H9 (cell line): ENCODE measurements at regions not wholly inside any gene's neighbourhood (a gene's known extent, or its start where the extent isn't known, plus 50 kb on each side); places are given as distances from the start of the nearest gene placed in this dataset.
A peak's percentile ranks its signal among the peaks of the same experiment; 100 is the strongest.
"Not testable (repeated sequence)": the region's sequence is repeated elsewhere in the genome, so short reads cannot be mapped to it uniquely, and the experiment has no call there.

ENCODE experiments used
- DNase-seq: peaks from one replicate; pipeline ENCODE4 v3.0.0-alpha.2; 2017
- H2AFZ ChIP-seq: one replicate; pipeline ENCODE4 v1.6.1; 2013; ENCODE audit warnings: mild to moderate bottlenecking, low read length, control low read depth, moderate library complexity
- H2AK5ac ChIP-seq: 2 replicates; pipeline ENCODE4 v1.6.1; 2013; ENCODE audit warnings: low read length, control low read depth, mixed read lengths; ENCODE audit not compliant: insufficient read length
- H2BK120ac ChIP-seq: one replicate; pipeline ENCODE4 v1.6.1; 2013; ENCODE audit warnings: low read depth, mild to moderate bottlenecking, low read length, control low read depth, inconsistent platforms; ENCODE audit not compliant: poor library complexity, severe bottlenecking
- H2BK12ac ChIP-seq: 2 replicates; pipeline ENCODE4 v1.6.1; 2013; ENCODE audit warnings: low read length, control low read depth, mixed read lengths, low read depth; ENCODE audit not compliant: insufficient read length
- H2BK15ac ChIP-seq: 2 replicates; pipeline ENCODE4 v1.6.1; 2013; ENCODE audit warnings: low read depth, low read length, control low read depth
- H2BK20ac ChIP-seq: one replicate; pipeline ENCODE4 v1.6.1; 2013; ENCODE audit warnings: low read depth, mild to moderate bottlenecking, low read length, control low read depth, inconsistent platforms; ENCODE audit not compliant: poor library complexity, severe bottlenecking
- H2BK5ac ChIP-seq: 2 replicates; pipeline ENCODE4 v1.6.1; 2013; ENCODE audit warnings: low read length, control low read depth, mixed read lengths; ENCODE audit not compliant: insufficient read length
- H3K14ac ChIP-seq: 2 replicates; pipeline ENCODE4 v1.6.1; 2013; ENCODE audit warnings: low read length, control low read depth; ENCODE audit not compliant: insufficient read depth
- H3K18ac ChIP-seq: 2 replicates; pipeline ENCODE4 v1.6.1; 2013; ENCODE audit warnings: low read depth, mild to moderate bottlenecking, mixed read lengths, low read length, control low read depth; ENCODE audit not compliant: insufficient read length
- H3K23ac ChIP-seq: 2 replicates; pipeline ENCODE4 v1.6.1; 2013; ENCODE audit warnings: low read length, control low read depth, mixed read lengths, low read depth; ENCODE audit not compliant: insufficient read length
- H3K23me2 ChIP-seq: 2 replicates; pipeline ENCODE4 v1.6.1; 2013; ENCODE audit warnings: low read depth, mild to moderate bottlenecking, mixed read lengths, low read length, control low read depth; ENCODE audit not compliant: insufficient read length, poor library complexity, severe bottlenecking
- H3K27ac ChIP-seq: 2 replicates; pipeline ENCODE4 v1.5.1; 2013; ENCODE audit warnings: low read length, control low read depth, mixed read lengths, low read depth; ENCODE audit not compliant: insufficient read length
- H3K27me3 ChIP-seq: 2 replicates; pipeline ENCODE4 v1.6.1; 2013; ENCODE audit warnings: low read length, control low read depth, inconsistent platforms; ENCODE audit not compliant: insufficient read depth
- H3K4ac ChIP-seq: 2 replicates; pipeline ENCODE4 v1.6.1; 2013; ENCODE audit warnings: low read depth, mild to moderate bottlenecking, control low read depth, inconsistent platforms, low read length, moderate library complexity
- H3K4me1 ChIP-seq: 2 replicates; pipeline ENCODE4 v1.6.1; 2013; ENCODE audit warnings: low read length, control low read depth, inconsistent platforms; ENCODE audit not compliant: insufficient read depth
- H3K4me2 ChIP-seq: 2 replicates; pipeline ENCODE4 v1.6.1; 2013; ENCODE audit warnings: low read length, control low read depth, mixed read lengths; ENCODE audit not compliant: insufficient read length, insufficient read depth
- H3K56ac ChIP-seq: 2 replicates; pipeline ENCODE4 v1.6.1; 2013; ENCODE audit warnings: low read depth, mild to moderate bottlenecking, mixed read lengths, low read length, control low read depth; ENCODE audit not compliant: insufficient read length
- H3K79me1 ChIP-seq: 2 replicates; pipeline ENCODE4 v1.6.1; 2013; ENCODE audit warnings: low read depth, mild to moderate bottlenecking, moderate library complexity, low read length, control low read depth, inconsistent platforms; ENCODE audit not compliant: insufficient read depth, poor library complexity, severe bottlenecking
- H3K79me2 ChIP-seq: 2 replicates; pipeline ENCODE4 v1.6.1; 2013; ENCODE audit warnings: low read length, control low read depth, inconsistent platforms; ENCODE audit not compliant: insufficient read depth
- H3K9ac ChIP-seq: 2 replicates; pipeline ENCODE4 v1.6.1; 2013; ENCODE audit warnings: low read length, control low read depth, mixed read lengths; ENCODE audit not compliant: insufficient read length; ENCODE audit errors: extremely low read depth
- H3K9me3 ChIP-seq: one replicate; pipeline ENCODE4 v1.6.1; 2013; ENCODE audit warnings: low read depth, low read length, inconsistent platforms; ENCODE audit not compliant: control insufficient read depth
- H3T11ph ChIP-seq: one replicate; pipeline ENCODE4 v1.6.1; 2013; ENCODE audit warnings: mild to moderate bottlenecking, low read length, control low read depth, inconsistent platforms
- H4K20me1 ChIP-seq: one replicate; pipeline ENCODE4 v1.6.1; 2013; ENCODE audit not compliant: control insufficient read depth, insufficient read length, insufficient read depth
- H4K5ac ChIP-seq: 2 replicates; pipeline ENCODE4 v1.6.1; 2013; ENCODE audit warnings: low read depth, mild to moderate bottlenecking, mixed read lengths, low read length, control low read depth; ENCODE audit not compliant: insufficient read length
- H4K8ac ChIP-seq: replicated peaks from 2 replicates; pipeline ENCODE4 v1.6.1; 2013; ENCODE audit warnings: low read length, control low read depth, mixed read lengths, low read depth; ENCODE audit not compliant: insufficient read length
- H4K91ac ChIP-seq: 2 replicates; pipeline ENCODE4 v1.6.1; 2013; ENCODE audit warnings: low read depth, mild to moderate bottlenecking, moderate library complexity, mixed read lengths, low read length, control low read depth; ENCODE audit not compliant: insufficient read length
- H3K27ac Mint-ChIP-seq, 3 experiments: 2 replicates in 2 of 3; 3 replicates in 1 of 3; pipeline ENCODE4 v1.8.0; 2020 to 2021; ENCODE audit warnings: mixed read lengths in 3 of 3, mild to moderate bottlenecking in 1 of 3, moderate library complexity in 1 of 3
- H3K27me3 Mint-ChIP-seq: 2 replicates; pipeline ENCODE4 v1.8.0; 2021; ENCODE audit warnings: low read depth, mild to moderate bottlenecking, moderate library complexity, mixed read lengths
- H3K36me3 Mint-ChIP-seq, 3 experiments: 2 replicates in 2 of 3; 3 replicates in 1 of 3; pipeline ENCODE4 v1.8.0; 2020 to 2021; ENCODE audit warnings: low read depth in 3 of 3, mixed read lengths in 3 of 3; ENCODE audit not compliant: insufficient read depth in 1 of 3
- H3K4me1 Mint-ChIP-seq, 2 experiments: 2 replicates each; pipeline ENCODE4 v1.8.0; 2020; ENCODE audit warnings: mixed read lengths in 2 of 2
- H3K4me3 Mint-ChIP-seq, 2 experiments: 2 replicates in 1 of 2; 3 replicates in 1 of 2; pipeline ENCODE4 v1.8.0; 2020 to 2021; ENCODE audit warnings: mild to moderate bottlenecking in 2 of 2, mixed read lengths in 2 of 2, moderate library complexity in 1 of 2
- H3K9me3 Mint-ChIP-seq, 2 experiments: 2 replicates in 1 of 2; 3 replicates in 1 of 2; pipeline ENCODE4 v1.8.0; 2020; ENCODE audit warnings: mild to moderate bottlenecking in 2 of 2, mixed read lengths in 2 of 2, moderate library complexity in 1 of 2
- WGBS: extraction: QIAGEN DNeasy Blood & Tissue Kit; methylation state at CpG from one replicate; pipeline ENCODE4 v1.1.7; 2013; ENCODE audit warnings: missing lambda C conversion rate, low lambda C conversion rate, mixed read lengths; ENCODE audit not compliant: insufficient read length; ENCODE audit errors: extremely low coverage; 5-methylcytosine and 5-hydroxymethylcytosine counted together
- TF ChIP-seq, protein P1 (sequence below): fragments of 200-600 bp; sonication (generic); conservative IDR thresholded peaks from 3 replicates; pipeline ENCODE4 v1.8.0; 2021; ENCODE audit warnings: antibody characterized with exemption, mild to moderate bottlenecking

DNA sequence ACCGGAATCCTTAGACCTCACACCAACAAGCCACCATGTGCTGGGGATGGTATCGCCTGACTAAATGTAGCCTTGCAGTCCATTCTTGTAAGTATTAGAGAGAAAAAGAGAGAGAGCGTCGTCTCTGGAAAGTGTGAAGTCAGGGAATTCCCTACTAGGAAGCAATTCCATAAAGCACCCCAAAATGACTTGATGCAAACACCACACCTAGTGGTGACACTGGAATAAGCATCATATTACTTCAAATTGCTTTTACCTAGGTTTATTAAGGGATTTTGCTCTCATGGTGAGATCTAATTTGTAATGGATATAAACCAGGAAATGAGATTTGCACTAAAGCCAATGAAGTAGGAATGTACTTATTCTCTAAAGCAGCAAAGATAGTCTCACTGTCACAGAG lies 111.4 kb upstream of the METTL9 start:
- not testable (repeated sequence) for H2BK20ac ChIP-seq, H3K79me2 ChIP-seq, H3K23me2 ChIP-seq, H3K79me1 ChIP-seq, H3K27ac Mint-ChIP-seq, H3T11ph ChIP-seq, H2BK5ac ChIP-seq, H3K4ac ChIP-seq, H3K56ac ChIP-seq, H3K27me3 Mint-ChIP-seq, H3K9ac ChIP-seq, H4K20me1 ChIP-seq, H3K4me2 ChIP-seq, H3K18ac ChIP-seq, H4K5ac ChIP-seq, H3K14ac ChIP-seq, H3K36me3 Mint-ChIP-seq, H3K9me3 ChIP-seq, H4K8ac ChIP-seq, H4K91ac ChIP-seq, DNase-seq, H3K4me3 Mint-ChIP-seq, H2AFZ ChIP-seq, H2BK15ac ChIP-seq, H2AK5ac ChIP-seq, H3K23ac ChIP-seq, H2BK120ac ChIP-seq, H3K27me3 ChIP-seq, H3K4me1 Mint-ChIP-seq, H3K27ac ChIP-seq, H2BK12ac ChIP-seq, H3K4me1 ChIP-seq, H3K9me3 Mint-ChIP-seq
- WGBS, result no CpG with 5 or more reads among the region's 4 CpGs
- TF ChIP-seq, protein P1, sequence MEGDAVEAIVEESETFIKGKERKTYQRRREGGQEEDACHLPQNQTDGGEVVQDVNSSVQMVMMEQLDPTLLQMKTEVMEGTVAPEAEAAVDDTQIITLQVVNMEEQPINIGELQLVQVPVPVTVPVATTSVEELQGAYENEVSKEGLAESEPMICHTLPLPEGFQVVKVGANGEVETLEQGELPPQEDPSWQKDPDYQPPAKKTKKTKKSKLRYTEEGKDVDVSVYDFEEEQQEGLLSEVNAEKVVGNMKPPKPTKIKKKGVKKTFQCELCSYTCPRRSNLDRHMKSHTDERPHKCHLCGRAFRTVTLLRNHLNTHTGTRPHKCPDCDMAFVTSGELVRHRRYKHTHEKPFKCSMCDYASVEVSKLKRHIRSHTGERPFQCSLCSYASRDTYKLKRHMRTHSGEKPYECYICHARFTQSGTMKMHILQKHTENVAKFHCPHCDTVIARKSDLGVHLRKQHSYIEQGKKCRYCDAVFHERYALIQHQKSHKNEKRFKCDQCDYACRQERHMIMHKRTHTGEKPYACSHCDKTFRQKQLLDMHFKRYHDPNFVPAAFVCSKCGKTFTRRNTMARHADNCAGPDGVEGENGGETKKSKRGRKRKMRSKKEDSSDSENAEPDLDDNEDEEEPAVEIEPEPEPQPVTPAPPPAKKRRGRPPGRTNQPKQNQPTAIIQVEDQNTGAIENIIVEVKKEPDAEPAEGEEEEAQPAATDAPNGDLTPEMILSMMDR, result peak; percentile 32; the same call in 2 of the 3 replicates

GRCh38 chr16:21499046-21499445 lies 100.3 kb upstream of the METTL9 start:
- H3K36me3 Mint-ChIP-seq, H2AK5ac ChIP-seq, H3K27ac ChIP-seq, H2BK5ac ChIP-seq, H3K4me2 ChIP-seq, H4K20me1 ChIP-seq, H3K79me1 ChIP-seq, H3K27me3 ChIP-seq, H3K18ac ChIP-seq, H3K9me3 ChIP-seq, H2BK12ac ChIP-seq, H3K4ac ChIP-seq, H4K91ac ChIP-seq, H3K23me2 ChIP-seq, H3K79me2 ChIP-seq, H3K56ac ChIP-seq, H2AFZ ChIP-seq, H3K4me1 ChIP-seq, H3K27ac Mint-ChIP-seq, H2BK15ac ChIP-seq, H4K8ac ChIP-seq, H3K4me3 Mint-ChIP-seq, H2BK120ac ChIP-seq, H3T11ph ChIP-seq, H3K14ac ChIP-seq, H3K9ac ChIP-seq, H4K5ac ChIP-seq, H3K23ac ChIP-seq, DNase-seq, H3K9me3 Mint-ChIP-seq, H2BK20ac ChIP-seq, H3K27me3 Mint-ChIP-seq: not testable (repeated sequence)
- WGBS, result no CpG with 5 or more reads among the region's 9 CpGs
- peaks cover 10% of the 10 kb centered on the region in 2 experiments for H3K4me1 Mint-ChIP-seq
